MM.1S (cell line): ENCODE measurements at regions not wholly inside any gene's neighbourhood (a gene's known extent, or its start where the extent isn't known, plus 50 kb on each side); places are given as distances from the start of the nearest gene placed in this dataset.

Experiments used
- DNase-seq: peaks from one replicate; pipeline ENCODE4 v3.0.0-alpha.2; 2015
- H2AFZ ChIP-seq: fragments of 300-600 bp; sonication (generic); 2 replicates; pipeline ENCODE4 v1.6.0; 2016; ENCODE audit warnings: antibody characterized with exemption, low read length
- H3F3A ChIP-seq: fragments of 300-600 bp; sonication (generic); 2 replicates; pipeline ENCODE4 v1.6.1; 2016; ENCODE audit warnings: mild to moderate bottlenecking, antibody characterized with exemption, low read length, moderate library complexity, mixed read lengths; ENCODE audit not compliant: insufficient read depth
- H3K27ac ChIP-seq: fragments of 300-600 bp; sonication (generic); 2 replicates; pipeline ENCODE4 v1.5.1; 2016; ENCODE audit warnings: mild to moderate bottlenecking, low read length
- H3K27me3 ChIP-seq: fragments of 300-600 bp; sonication (generic); replicated peaks from 2 replicates; pipeline ENCODE4 v1.6.0; 2016; ENCODE audit warnings: low read length; ENCODE audit not compliant: insufficient read depth
- H3K36me3 ChIP-seq: fragments of 300-600 bp; sonication (generic); replicated peaks from 2 replicates; pipeline ENCODE4 v1.6.1; 2016; ENCODE audit warnings: mild to moderate bottlenecking, low read length, mixed read lengths; ENCODE audit not compliant: insufficient read depth
- H3K4me1 ChIP-seq: fragments of 300-600 bp; sonication (generic); 2 replicates; pipeline ENCODE4 v1.6.1; 2016; ENCODE audit warnings: low read length, mixed read lengths
- H3K4me2 ChIP-seq: fragments of 300-600 bp; sonication (generic); 2 replicates; pipeline ENCODE4 v1.6.0; 2016; ENCODE audit warnings: low read depth, low read length
- H3K4me3 ChIP-seq: fragments of 300-600 bp; sonication (generic); 2 replicates; pipeline ENCODE4 v1.5.1; 2016; ENCODE audit warnings: low read length, mixed read lengths
- H3K79me2 ChIP-seq: fragments of 300-600 bp; sonication (generic); 2 replicates; pipeline ENCODE4 v1.6.1; 2016; ENCODE audit warnings: mixed run types, low read length, mixed read lengths
- H3K9ac ChIP-seq: fragments of 300-600 bp; sonication (generic); 2 replicates; pipeline ENCODE4 v1.6.1; 2016; ENCODE audit warnings: low read length, mixed read lengths
- H3K9me2 ChIP-seq: fragments of 300-600 bp; sonication (generic); replicated peaks from 2 replicates; pipeline ENCODE4 v1.6.1; 2016; ENCODE audit warnings: mild to moderate bottlenecking, low read length, mixed read lengths; ENCODE audit not compliant: insufficient read depth
- H3K9me3 ChIP-seq: fragments of 300-600 bp; sonication (generic); replicated peaks from 2 replicates; pipeline ENCODE4 v1.6.1; 2016; ENCODE audit warnings: mild to moderate bottlenecking, low read length, mixed read lengths; ENCODE audit not compliant: insufficient read depth
- H4K20me1 ChIP-seq: fragments of 300-600 bp; sonication (generic); 2 replicates; pipeline ENCODE4 v1.6.1; 2016; ENCODE audit warnings: mild to moderate bottlenecking, low read length, moderate library complexity, mixed read lengths; ENCODE audit not compliant: insufficient read depth
- CTCF ChIP-seq: fragments of 300-600 bp; sonication (generic); IDR thresholded peaks from 2 replicates; pipeline ENCODE4 v1.5.1; 2016; ENCODE audit warnings: antibody characterized with exemption, low read length, mixed read lengths
- EZH2 ChIP-seq: fragments of 300-600 bp; sonication (generic); optimal IDR thresholded peaks from 2 replicates; pipeline ENCODE3; 2017; ENCODE audit warnings: low read depth, mild to moderate bottlenecking, antibody characterized with exemption, low read length, mixed read lengths
- EZH2phosphoT487 ChIP-seq: fragments of 300-600 bp; sonication (generic); IDR thresholded peaks from 2 replicates; pipeline ENCODE4 v1.6.1; 2018; ENCODE audit warnings: antibody characterized with exemption, low read length

- no peaks in the 10 kb centered on the region for H3K79me2 ChIP-seq
- TF ChIP-seq EZH2 (no peak), EZH2phosphoT487 (no peak), CTCF (no peak)
Measured at GRCh38 chr9:135007601-135008000, 79.9 kb upstream of the OLFM1 start.

GRCh38 chr9:135008416-135008815 is 79.1 kb upstream of the OLFM1 start:
- Histone ChIP-seq H3K27me3 (peaks cover 83% of the 10 kb centered on the region), H3K4me2 (no peak overlapping the region), H3K4me1 (no peaks in the 10 kb centered on the region), H3K36me3 (no peaks in the 10 kb centered on the region), H3K27ac (no peak overlapping the region), H3K79me2 (no peaks in the 10 kb centered on the region), H3F3A (no peaks in the 10 kb centered on the region), H4K20me1 (no peaks in the 10 kb centered on the region), H2AFZ (no peak overlapping the region), H3K9ac (no peak overlapping the region), H3K9me2 (no peaks in the 10 kb centered on the region), H3K9me3 (no peaks in the 10 kb centered on the region), H3K4me3 (no peak overlapping the region)
- DNase-seq = no peak
- TF ChIP-seq CTCF = no peak
- no peak for TF ChIP-seq EZH2
- no peak for TF ChIP-seq EZH2phosphoT487

More at GRCh38 chr9:135007601-135008000, 79.9 kb upstream of the OLFM1 start:
- Histone ChIP-seq H2AFZ (no peak overlapping the region), H3K4me3 (no peak overlapping the region), H3F3A (no peaks in the 10 kb centered on the region), H3K27me3 (peaks cover 84% of the 10 kb centered on the region), H3K9me2 (no peaks in the 10 kb centered on the region), H3K27ac (no peak overlapping the region), H3K4me2 (no peak overlapping the region), H3K36me3 (no peaks in the 10 kb centered on the region), H3K9ac (no peak overlapping the region), H3K9me3 (no peaks in the 10 kb centered on the region), H4K20me1 (no peaks in the 10 kb centered on the region), H3K4me1 (no peaks in the 10 kb centered on the region)
- no peak for DNase-seq

GRCh38 chr9:135009051-135009560 is 78.4 kb upstream of the OLFM1 start:
- no peak for TF ChIP-seq EZH2phosphoT487
- TF ChIP-seq CTCF = no peak
- no peak for TF ChIP-seq EZH2
- Histone ChIP-seq H3K9ac (no peak overlapping the region), H3K36me3 (no peaks in the 10 kb centered on the region), H3K79me2 (no peaks in the 10 kb centered on the region), H2AFZ (no peak overlapping the region), H3F3A (no peaks in the 10 kb centered on the region), H3K27ac (no peak overlapping the region), H3K27me3 (peaks cover 85% of the 10 kb centered on the region), H4K20me1 (no peaks in the 10 kb centered on the region), H3K4me1 (no peaks in the 10 kb centered on the region), H3K9me2 (no peaks in the 10 kb centered on the region), H3K4me3 (no peak overlapping the region), H3K9me3 (no peaks in the 10 kb centered on the region), H3K4me2 (no peak overlapping the region)
- no peak for DNase-seq
